ENCODE measurements at regions not wholly inside any gene's neighbourhood (a gene's known extent, or its start where the extent isn't known, plus 50 kb on each side); places are given as distances from the start of the nearest gene placed in this dataset.

DNA sequence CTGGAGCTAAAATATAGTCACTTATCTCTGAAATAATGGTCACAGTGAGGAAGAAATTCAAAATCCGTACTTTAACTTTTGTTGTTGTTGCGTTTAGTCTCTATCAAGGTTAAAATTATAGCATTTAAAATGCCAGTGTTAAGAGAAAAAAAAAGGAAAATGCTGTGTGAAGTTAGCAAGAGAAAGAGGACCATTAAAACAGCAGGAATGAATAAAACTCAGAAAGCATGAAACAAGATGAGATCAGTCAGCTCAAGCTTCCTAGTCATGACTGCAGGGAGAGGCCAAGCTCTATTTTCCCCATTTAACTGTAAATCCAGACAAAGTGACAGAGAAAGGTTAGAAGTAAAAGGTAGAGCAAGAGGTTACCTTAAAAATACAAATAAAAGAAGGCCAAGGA, 281.7 kb upstream of the ATP5MC3 start:
- H3K4me3 ChIP-seq (ENCODE audit: low read length) = no peak overlapping the region
- TF ChIP-seq, protein P1, sequence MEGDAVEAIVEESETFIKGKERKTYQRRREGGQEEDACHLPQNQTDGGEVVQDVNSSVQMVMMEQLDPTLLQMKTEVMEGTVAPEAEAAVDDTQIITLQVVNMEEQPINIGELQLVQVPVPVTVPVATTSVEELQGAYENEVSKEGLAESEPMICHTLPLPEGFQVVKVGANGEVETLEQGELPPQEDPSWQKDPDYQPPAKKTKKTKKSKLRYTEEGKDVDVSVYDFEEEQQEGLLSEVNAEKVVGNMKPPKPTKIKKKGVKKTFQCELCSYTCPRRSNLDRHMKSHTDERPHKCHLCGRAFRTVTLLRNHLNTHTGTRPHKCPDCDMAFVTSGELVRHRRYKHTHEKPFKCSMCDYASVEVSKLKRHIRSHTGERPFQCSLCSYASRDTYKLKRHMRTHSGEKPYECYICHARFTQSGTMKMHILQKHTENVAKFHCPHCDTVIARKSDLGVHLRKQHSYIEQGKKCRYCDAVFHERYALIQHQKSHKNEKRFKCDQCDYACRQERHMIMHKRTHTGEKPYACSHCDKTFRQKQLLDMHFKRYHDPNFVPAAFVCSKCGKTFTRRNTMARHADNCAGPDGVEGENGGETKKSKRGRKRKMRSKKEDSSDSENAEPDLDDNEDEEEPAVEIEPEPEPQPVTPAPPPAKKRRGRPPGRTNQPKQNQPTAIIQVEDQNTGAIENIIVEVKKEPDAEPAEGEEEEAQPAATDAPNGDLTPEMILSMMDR (conservative IDR thresholded peaks at IDR 0.05; ENCODE audit: low read depth, low read length) = no peak
- DNase-seq (ENCODE audit: low read depth) = no peak

DNA sequence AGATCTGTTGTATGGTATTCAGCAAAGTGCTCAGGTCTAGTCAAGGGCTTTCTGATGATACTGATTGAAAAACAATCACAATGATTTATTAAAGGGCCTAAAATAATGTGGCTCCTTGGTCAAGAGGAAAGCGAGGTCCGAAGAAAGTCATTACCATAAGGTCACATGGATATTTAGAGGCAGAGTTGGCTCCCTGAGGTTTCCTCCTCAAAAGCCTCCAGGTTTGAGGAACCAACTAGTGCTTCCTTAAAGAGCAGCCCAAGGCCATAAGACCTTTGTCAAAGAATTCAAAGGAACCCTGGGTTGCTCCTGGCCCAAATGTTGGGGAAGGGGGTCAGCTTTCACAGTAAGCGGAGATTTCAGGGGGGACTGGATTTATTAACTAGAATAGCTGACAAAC, 280.7 kb upstream of the ATP5MC3 start:
- H3K4me3 ChIP-seq (ENCODE audit: low read length) = no peak overlapping the region
- TF ChIP-seq, protein P1 (conservative IDR thresholded peaks at IDR 0.05; ENCODE audit: low read depth, low read length) = no peak
- DNase-seq (ENCODE audit: low read depth) = no peak

DNA sequence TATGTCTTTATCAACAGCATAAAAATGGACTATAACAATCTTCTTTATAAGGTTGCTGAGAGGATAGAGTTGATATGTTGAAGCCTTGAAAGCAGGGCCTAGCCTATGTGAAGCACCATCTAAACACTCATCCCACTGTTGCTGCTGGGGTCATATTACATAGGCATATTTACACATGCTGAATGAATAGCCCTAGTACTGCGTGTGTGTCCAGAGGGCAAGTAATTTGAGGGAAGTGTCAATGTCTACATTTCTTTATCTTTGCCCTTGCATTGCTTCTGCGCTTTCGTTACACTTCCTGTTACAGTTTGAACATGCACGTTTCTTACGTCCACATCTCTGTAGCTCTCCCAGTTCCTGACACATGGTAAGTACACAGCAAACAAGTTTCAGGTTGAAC, 280.3 kb upstream of the ATP5MC3 start:
- no peak overlapping the region for H3K4me3 ChIP-seq (ENCODE audit: low read length)
- TF ChIP-seq, protein P1 (conservative IDR thresholded peaks at IDR 0.05; ENCODE audit: low read depth, low read length) = no peak
- DNase-seq (ENCODE audit: low read depth) = no peak

DNA sequence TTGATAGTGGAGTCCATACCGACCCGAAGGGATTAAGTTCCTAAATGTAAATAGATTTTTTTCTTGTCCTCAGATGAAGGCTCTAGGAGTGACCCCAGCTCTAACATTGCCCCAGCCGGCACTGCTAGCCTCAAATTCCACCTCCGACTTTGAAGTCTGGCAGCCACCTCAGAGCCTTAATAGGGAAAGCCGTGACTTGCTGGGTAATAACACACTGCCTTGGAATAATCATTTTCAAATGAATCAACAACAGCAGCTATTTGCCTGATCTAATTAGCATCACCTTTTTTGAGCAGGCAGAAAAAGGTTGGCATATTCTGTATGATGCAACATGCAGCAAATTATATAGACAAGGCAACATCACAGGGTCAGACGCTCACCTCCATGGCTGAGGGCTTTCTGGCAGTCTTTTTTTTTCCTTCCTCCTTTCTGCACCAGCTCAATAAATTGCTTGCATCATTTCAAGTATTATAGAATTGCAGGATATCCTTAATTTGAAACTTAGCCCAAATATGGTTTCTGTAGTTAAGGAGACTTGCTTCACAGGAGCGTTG, 276.5 kb upstream of the ATP5MC3 start:
- H3K4me3 ChIP-seq (ENCODE audit: low read length) = no peak overlapping the region
- DNase-seq (ENCODE audit: low read depth) = peak; percentile 33
- TF ChIP-seq, protein P1 (conservative IDR thresholded peaks at IDR 0.05; ENCODE audit: low read depth, low read length) = no peak

DNA sequence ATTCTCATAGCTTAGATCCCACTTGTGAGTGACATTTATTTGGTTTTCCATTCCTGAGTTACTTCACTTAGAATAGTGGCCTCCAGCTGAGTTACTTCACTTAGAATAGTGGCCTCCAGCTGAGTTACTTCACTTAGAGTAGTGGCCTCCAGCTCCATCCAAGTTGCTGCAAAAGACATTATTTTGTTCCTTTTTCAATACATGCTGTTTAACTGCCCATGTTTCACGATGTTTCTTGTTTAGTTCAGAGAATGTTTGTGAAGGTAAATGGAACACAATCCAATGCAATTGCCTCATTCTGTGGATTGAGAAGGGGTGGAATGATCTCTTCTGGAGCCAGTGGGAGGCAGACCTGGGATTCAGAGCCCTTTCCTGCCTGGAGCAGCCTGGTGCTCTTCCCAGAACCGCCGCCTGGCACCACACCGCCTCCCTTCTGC, 273.5 kb upstream of the ATP5MC3 start:
- no peak overlapping the region for H3K4me3 ChIP-seq (ENCODE audit: low read length)
- DNase-seq (ENCODE audit: low read depth) = no peak
- TF ChIP-seq, protein P1 (conservative IDR thresholded peaks at IDR 0.05; ENCODE audit: low read depth, low read length) = no peak

DNA sequence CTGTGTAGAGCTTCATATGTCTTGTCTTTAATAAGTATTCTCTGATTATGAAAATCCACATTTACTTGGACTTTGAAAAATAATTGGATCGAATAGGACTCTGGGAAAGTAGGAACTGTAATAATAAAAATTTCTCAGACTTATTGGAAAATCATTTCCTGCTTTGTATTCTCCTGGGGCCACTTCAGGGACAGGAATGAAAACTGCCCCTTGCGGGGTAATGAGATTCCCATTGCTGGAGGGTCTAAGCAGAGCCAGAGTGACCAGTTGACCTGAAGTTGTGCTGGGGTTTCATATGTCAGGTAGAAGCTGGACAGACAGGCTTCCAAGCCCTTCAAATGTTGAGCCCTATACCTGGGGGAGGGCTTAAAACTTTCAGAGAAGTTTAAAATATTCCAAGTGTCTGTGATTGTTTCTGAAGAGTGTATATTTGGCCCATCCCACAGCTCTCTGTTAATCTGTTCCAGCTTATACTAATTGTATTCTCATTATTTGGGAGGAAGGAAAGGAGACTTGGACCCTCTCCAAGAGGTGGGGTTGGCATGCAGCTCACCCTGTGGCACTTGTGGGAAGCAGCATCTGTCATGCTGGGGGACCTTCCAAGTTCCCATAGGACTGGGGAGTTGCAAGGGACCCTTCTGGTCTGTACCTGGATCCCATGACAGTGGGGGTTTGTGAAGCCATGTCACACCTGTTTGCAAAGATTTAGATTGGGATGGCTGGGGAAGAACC, 268.7 kb upstream of the ATP5MC3 start:
- H3K4me3 ChIP-seq (ENCODE audit: low read length) = no peak overlapping the region
- TF ChIP-seq, protein P1 (conservative IDR thresholded peaks at IDR 0.05; ENCODE audit: low read depth, low read length) = no peak
- no peak for DNase-seq (ENCODE audit: low read depth)

DNA sequence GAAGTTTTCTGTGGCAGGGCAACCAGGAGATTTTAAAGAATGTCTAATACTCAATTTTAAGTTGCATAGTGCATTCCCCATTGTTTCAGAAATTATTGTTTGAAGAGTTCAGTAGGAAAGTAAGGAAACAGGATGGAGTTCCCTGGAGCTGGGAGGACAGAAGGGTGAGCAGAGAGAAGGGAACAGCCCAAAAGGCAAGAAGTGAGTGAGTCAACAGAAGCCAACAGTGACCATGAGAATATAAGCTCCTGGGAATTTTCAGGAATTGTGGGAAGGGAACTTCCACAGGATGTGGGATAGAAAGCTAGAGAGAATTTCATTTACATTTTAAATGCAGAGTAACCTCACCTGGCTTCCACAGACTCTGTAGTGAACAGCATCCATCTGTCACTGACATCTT, 268.1 kb upstream of the ATP5MC3 start:
- TF ChIP-seq, protein P1 (conservative IDR thresholded peaks at IDR 0.05; ENCODE audit: low read depth, low read length) = no peak

More for the DNA sequence above, 268.1 kb upstream of the ATP5MC3 start:
- no peak for DNase-seq (ENCODE audit: low read depth)
- no peak overlapping the region for H3K4me3 ChIP-seq (ENCODE audit: low read length)
